Activated CD4-positive, alpha-beta T cell treated with anti-CD3 and anti-CD28 coated beads, Interleukin-2, amount 50 U/mL, for 4 hours (primary cell): ENCODE measurements at regions not wholly inside any gene's neighbourhood (a gene's known extent, or its start where the extent isn't known, plus 50 kb on each side); places are given as distances from the start of the nearest gene placed in this dataset.

ENCODE experiments used
- DNase-seq, 2 experiments: peaks; one replicate each; pipeline ENCODE4 v3.0.0-alpha.2; 2020

- no peak for DNase-seq
These were observed 63.5 kb upstream of the DCD start for GRCh38 chr12:54711669-54712068.

- no peak for DNase-seq
These were observed 60.7 kb upstream of the DCD start for GRCh38 chr12:54708826-54709225.

DNA sequence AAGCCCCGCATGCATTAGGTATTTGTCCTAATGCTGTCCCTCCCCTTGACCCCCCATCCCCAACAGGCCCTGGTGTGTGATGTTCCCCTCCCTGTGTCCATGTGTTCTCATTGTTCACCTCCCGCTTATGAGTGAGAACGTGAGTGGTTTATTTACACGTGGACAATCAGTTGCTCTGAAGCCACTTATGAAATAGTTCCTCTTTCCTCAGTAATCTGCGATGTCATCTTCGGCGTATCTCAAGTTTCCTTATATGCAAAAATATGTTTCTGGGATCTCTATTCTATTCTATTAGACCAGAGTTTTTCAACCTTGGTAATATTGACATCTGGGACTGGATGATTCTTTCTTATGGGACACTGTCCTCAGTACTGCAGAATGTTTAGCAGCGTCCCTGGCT lies 56.0 kb upstream of the DCD start:
- DNase-seq, result no peak

DNA sequence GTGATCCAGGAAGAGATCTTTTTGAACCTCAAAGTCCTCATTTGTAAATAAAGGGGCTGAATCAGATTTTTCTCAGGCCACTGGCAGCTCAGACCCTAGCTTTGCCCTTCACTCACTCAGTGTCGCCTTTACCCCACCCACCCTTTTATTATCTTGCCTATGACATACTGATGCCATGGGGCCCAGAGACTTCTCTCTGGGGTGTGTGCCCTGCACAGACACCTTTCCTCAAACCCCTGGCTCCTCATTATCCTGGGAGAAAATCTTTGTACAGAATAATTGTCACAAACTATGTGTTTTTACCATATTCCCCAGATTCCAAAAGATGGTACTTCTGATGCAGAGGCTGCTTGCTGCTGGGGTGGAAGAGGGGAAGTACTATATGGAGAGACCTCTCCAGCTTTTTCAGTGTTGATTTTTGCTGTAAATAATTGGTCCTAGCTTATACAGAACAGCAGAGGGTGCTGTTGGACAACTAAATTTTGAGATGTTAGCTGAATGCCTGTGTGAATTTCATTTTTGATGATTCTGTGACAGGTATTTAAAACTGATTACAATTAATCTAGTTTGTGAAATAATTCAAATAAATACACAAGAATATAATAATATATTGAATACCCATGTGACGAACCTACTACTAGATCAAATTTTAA lies 53.9 kb upstream of the DCD start:
- DNase-seq, result no peak

DNA sequence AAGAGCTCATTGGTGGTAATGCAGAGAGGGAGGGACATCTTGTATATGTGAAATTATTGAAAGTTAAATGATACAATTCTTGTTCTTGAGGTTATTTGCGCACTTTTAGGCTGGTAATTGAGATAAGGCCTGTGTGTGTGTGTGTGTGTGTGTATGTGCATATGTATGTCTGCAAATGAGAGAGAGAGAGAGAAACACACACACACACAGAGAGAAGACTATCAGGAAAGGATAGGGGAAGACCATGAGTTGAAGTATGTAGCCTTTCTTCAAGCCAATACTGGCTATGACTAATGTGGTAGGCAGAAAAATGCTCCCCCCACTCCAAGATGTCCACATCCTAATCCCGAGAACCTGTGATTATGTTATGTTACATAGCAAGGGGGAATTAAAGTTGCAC lies 52.7 kb upstream of the DCD start:
- DNase-seq, result no peak

- no peak for DNase-seq
These were observed 52.1 kb upstream of the DCD start for GRCh38 chr12:54700301-54700700.
